Epithelial cell of esophagus (primary cell): ENCODE measurements at regions not wholly inside any gene's neighbourhood (a gene's known extent, or its start where the extent isn't known, plus 50 kb on each side); places are given as distances from the start of the nearest gene placed in this dataset.
"Not testable (repeated sequence)": the region's sequence is repeated elsewhere in the genome, so short reads cannot be mapped to it uniquely, and the experiment has no call there.

Experiments used
- DNase-seq: peaks from one replicate; pipeline ENCODE4 v3.0.0; 2010; ENCODE audit warnings: low read depth
- H3K4me3 ChIP-seq: 2 replicates; pipeline ENCODE4 v1.5.1; 2011; ENCODE audit warnings: mild to moderate bottlenecking, low read length, control low read depth
- TF ChIP-seq, protein P1 (sequence below): IDR thresholded peaks from 2 replicates; pipeline ENCODE4 v1.5.1; 2011; ENCODE audit warnings: low read depth, mild to moderate bottlenecking, low read length, control low read depth, inconsistent platforms; ENCODE audit not compliant: insufficient read depth; ENCODE audit errors: missing control alignments

DNA sequence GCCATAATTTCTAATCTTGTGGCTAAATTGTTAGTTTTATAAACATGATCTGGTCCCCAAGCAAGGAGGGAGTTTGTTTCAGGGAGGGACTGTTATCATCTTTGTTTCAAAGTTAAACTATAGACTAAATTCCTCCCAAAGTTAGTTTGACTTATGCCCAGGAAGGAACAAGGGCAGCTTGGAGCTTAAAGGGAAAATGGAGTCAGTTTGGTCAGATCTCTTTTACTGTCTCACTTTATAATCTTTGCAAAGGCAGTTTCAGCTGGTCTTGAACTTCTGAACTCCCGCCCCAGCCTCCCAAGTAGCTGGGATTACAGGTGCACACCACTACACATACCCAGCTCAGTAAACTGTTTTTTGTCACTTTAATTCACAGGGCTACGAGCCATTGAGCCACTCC, 214.7 kb downstream of the ZNF674 start:
- TF ChIP-seq, protein P1, sequence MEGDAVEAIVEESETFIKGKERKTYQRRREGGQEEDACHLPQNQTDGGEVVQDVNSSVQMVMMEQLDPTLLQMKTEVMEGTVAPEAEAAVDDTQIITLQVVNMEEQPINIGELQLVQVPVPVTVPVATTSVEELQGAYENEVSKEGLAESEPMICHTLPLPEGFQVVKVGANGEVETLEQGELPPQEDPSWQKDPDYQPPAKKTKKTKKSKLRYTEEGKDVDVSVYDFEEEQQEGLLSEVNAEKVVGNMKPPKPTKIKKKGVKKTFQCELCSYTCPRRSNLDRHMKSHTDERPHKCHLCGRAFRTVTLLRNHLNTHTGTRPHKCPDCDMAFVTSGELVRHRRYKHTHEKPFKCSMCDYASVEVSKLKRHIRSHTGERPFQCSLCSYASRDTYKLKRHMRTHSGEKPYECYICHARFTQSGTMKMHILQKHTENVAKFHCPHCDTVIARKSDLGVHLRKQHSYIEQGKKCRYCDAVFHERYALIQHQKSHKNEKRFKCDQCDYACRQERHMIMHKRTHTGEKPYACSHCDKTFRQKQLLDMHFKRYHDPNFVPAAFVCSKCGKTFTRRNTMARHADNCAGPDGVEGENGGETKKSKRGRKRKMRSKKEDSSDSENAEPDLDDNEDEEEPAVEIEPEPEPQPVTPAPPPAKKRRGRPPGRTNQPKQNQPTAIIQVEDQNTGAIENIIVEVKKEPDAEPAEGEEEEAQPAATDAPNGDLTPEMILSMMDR: no peak
- DNase-seq: no peak
- no peak overlapping the region for H3K4me3 ChIP-seq

DNA sequence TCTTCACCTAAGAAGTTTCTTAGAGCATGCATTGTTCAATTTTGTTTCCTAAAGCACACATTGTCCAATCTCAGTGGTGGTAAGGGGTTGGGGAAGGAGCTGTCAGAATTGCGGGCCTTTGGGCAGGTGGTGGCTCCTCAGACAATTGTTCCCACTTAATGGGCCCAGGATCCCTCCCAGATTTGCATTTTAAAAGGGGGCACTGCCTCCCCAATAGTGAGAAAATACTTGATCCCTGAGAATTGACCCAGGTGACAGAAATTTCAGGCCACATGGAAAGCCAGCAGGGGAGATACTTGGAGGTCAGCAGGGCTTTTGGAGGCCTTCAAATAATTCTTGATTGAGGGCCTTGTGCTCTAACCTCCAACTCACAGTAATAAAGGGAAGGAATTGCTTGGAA, 217.1 kb downstream of the ZNF674 start:
- H3K4me3 ChIP-seq: no peak overlapping the region
- TF ChIP-seq, protein P1: no peak
- no peak for DNase-seq

DNA sequence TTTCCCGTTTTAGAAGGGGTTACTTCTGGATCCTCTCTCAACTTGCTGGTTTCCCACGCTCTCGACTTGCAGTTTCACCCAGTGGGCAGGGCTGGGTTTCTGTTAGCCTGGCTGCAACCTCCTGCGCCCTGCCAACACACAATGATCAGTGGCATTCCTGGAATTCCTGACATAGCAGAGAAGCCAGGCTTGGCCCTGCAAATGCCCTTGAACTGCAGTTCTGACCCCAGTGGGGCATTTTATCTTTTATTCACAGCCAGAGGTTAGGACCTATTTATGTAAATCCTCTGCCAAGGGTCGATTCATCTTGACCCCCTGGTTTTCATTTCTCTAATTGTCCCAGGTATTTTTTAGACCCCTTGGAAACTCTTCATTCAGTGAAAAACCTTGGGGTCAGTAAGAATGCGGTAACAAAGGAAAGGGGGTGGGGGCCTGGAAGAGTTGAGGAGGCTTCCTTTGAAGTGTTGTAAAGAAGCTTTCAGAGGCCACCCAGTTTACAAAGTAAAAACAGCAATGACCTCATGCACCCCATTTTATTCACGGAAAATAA, 217.6 kb downstream of the ZNF674 start:
- peak; percentile 88 for DNase-seq
- TF ChIP-seq, protein P1: no peak

DNA sequence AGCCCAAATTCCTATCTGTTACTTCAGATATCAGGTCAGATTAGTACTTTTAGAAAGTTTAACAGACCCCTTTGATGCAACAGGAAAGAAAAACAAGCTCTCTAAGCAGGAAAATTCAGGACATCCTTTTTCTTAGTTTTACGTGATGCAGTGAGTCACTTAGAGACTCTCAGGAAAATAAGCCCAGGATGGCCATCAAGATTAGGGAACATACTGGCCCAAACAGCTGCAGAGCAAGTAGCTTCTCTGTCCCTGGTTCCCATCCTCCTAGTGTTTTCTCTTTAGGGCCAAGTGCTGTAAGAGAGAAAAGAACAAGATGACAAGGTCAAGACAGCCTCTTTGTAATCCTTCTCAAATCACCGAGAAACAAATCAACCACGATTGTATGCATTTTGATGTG, 219.1 kb downstream of the ZNF674 start:
- TF ChIP-seq, protein P1: no peak
- peak; percentile 35 for DNase-seq

More for the DNA sequence above, 217.6 kb downstream of the ZNF674 start:
- H3K4me3 ChIP-seq: peak overlapping the region; percentile 20

DNA sequence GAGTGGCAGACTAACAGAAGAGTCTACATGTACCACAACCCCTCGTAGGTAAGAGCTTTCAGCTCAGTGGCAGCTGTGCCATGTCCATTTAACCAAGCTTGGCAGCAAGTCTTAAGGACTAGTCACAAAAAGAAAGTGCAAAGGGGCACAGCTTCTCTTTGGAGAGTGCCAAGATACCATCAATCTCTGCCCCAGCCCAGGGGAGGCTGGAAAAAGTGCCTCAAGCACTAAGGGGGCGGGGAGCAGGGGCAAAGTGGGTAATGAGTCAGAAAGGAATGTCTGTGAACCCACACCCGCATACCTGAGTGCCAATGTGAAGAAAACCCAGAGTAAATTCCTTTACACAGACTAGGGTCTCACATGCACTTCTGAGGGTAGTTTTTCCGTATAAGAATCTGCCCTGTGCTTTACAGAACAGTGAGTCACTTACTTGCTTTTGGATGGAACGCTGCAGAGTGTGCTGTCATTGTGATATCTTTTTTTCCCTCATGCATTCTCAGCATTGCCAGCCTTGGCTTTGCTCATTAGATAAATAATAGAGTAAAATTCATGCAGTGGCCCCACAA, 219.8 kb downstream of the ZNF674 start:
- TF ChIP-seq, protein P1: no peak
- no peak overlapping the region for H3K4me3 ChIP-seq
- peak; percentile 82 for DNase-seq

More for the DNA sequence above, 219.1 kb downstream of the ZNF674 start:
- H3K4me3 ChIP-seq: no peak overlapping the region

DNA sequence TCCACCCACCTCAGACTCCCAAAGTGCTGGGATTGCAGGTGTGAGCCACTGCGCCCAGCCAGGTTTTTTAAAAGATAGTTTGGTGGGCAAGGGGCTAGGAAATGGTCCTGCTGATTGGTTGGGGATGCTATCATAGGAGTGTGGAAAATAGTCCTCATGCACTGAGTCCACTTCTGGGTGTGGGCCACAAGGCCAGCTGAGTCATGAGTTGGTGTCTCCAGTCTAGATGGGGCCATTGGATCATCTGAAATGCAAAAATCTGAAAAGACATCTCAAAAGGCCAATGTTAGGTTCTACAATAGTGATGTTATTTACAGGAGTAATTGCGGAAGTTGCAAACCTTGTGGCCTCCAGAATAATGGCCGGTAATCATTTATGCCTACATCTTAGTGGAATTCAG, 221.1 kb downstream of the ZNF674 start:
- TF ChIP-seq, protein P1: no peak
- no peak for DNase-seq
- H3K4me3 ChIP-seq: no peak overlapping the region

DNA sequence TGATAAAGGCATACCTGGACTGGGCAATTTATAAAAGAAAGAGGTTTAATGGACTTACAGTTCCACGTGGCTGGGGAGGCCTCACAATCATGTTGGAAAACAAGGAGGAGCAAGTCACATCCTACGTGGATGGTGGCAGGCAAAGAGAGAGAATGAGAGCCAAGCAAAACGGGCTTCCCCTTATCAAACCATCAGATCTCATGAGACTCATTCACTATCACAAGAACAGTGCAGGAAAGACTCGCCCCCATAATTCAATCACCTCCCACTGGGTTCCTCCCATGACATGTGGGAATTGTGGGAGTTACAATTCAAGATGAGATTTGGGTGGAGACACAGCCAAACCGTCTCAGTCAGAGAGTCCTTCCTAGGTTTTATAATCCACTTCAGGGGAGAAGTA, 222.3 kb downstream of the ZNF674 start:
- H3K4me3 ChIP-seq, DNase-seq: not testable (repeated sequence)
